ENCODE measurements at regions not wholly inside any gene's neighbourhood (a gene's known extent, or its start where the extent isn't known, plus 50 kb on each side); places are given as distances from the start of the nearest gene placed in this dataset.
"Not testable (repeated sequence)": the region's sequence is repeated elsewhere in the genome, so short reads cannot be mapped to it uniquely, and the experiment has no call there.

DNA sequence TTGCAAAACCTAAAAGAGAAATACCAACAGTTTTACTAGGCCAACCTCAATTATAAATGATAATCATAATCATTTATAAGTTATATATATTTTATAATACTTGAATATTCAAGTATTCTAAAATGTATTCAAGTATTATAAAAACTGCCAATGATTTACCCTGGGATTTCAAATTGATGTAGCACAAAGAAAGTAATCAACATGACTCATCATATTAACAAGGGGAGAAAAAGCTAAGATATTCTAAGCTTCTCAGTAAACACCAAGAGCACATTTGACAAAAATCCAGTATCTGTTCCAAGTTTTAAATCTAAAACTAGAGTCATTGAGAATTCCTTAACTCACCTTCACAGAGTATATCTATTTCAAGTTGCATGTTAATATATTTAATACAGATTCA lies 56.1 kb downstream of the CAPZA3 start:
- DNase-seq: no peak

DNA sequence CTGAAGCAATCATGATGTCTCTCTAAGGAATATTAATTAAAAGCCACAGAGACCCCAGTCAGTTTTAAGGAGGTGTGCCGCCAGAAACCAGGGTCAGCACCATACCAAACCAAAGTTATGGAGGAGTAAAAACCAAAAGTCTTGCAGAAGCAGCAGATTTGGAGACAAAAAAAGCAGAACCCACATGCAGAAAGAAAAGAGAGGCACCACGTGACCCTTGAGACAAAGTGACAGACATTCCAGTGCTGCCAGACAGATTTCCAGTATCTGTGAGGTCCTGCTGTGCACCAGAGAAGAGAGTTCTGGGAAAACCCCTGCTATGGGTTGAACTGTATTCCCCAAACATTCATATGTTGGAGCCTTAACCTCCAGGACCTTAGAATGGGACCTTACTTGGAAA lies 59.7 kb downstream of the CAPZA3 start:
- no peak for DNase-seq

DNA sequence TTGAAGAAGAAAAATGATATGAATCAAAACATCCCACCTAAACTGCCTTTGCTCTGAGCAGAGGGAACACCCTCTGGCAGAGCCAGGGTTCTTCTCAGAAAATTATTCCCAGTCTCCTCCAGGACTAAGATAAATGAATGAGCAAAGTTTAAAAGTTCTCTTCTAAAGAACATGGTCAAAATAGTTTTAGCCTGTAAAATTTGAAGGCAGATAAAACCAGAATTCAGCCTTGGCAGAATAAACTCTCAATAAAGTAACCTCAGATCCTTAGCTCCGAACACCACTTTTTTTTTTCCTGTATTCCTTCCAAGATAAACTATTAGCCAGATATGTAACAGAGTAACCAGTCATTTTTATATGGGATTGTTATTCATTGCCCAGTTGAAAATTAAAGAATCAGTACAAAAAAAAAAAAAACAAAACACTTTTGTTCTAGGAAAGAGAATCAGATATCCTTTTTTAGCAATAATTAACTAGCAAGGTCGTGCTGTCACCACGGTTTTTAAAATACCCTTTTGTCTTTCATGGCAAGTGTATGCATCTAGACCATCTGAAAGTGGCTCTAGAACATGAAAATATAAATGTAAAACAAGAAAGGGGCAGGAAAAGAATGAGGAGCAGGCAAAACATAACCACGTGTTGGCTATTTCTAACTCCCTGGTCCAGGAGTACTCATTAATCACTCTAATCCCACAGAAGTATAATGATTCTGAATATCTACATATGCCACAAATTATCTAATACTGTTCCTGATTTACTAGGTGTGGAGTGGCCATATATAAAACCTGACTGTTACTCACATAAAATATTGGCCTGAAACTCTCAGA lies 60.8 kb downstream of the CAPZA3 start:
- DNase-seq: peak; percentile 29

DNA sequence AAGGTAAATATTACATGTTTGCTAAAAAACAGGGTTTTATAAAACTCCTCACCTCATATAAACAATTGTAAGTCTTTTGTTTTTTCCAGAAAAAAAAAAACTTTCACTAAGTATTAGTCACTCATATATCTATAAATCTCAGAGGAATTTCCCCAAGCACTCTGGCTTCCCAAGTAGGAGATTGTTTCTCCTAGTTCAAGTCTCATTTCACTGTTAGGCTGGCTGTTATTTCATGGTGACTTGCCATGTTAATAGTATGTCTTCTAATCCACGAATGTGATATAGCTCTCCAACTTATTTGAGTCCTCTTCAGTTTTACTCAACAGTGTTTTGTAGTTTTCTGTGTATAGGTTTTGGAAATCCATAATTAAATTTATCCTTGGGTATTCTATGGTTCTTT lies 61.6 kb downstream of the CAPZA3 start:
- no peak for DNase-seq

DNA sequence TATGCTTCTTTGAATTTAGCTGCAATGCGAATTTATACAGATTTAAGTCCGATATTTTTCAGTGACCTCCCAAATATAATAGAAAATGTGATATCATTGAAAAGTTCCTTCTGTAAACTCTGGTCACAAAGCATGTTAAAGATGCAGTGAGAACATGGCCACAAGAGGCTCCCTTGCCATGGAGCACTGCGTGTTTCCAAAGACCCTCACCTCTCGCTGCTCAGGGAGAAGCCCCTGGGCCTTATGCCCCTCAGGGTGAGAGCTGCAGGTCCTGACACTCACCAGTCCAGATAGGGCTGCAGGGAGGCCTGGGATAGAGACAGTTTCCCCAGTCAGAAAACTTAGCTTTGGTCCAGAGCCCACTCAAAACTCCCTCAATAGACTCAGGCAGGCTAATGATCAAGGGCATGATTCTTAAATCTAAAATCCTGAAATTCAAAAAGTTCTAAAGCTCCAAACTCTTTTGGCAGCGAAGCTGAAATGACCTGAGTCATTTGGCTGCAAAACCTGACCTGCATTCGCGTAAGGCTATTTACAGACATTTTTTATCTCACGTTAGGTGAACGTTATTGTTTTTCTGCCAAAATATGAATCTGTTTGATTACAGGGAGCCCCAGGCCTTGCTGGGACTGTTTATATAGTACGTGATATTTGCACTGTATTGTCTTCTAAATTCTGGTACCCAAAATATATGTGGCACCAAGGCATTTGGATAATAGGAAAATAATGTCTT lies 67.8 kb downstream of the CAPZA3 start:
- no peak for DNase-seq

DNA sequence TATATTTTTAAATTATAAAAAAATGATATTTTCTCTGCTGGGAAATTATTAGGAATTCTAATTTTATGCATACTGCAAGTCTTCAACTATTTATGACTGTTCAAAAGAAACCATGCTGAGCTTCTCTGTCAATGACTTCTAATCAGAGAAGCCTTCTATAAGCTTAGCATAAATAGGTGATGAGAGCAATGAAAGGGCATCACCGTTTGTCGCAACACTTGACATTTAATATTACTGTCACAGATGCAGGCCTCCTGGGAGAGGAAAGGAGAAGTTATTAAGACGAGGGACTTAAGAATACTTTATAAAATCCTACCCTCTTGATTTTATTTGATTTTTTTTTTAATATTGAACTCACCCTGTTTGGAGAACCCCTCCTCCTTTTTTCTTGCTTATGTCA lies 69.8 kb downstream of the CAPZA3 start:
- no peak for DNase-seq

DNA sequence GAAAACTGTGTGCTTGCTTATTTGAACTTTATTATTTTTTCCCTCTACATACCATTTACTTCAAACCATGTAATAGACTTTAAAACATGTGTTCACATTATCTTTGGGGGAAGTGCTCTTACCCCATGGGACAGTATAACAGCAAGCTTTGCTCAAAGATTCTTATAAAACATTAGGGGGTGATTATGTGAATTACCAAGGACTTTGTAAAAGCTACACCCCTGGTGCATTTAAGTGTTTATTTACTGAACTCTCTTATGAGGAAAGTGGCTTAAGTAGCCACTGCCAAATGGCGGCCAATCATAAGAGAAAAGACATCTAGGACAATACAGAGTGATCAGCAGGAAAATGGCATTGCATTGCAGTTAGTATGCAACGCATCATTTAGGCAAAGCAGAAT lies 70.3 kb downstream of the CAPZA3 start:
- DNase-seq: no peak

DNA sequence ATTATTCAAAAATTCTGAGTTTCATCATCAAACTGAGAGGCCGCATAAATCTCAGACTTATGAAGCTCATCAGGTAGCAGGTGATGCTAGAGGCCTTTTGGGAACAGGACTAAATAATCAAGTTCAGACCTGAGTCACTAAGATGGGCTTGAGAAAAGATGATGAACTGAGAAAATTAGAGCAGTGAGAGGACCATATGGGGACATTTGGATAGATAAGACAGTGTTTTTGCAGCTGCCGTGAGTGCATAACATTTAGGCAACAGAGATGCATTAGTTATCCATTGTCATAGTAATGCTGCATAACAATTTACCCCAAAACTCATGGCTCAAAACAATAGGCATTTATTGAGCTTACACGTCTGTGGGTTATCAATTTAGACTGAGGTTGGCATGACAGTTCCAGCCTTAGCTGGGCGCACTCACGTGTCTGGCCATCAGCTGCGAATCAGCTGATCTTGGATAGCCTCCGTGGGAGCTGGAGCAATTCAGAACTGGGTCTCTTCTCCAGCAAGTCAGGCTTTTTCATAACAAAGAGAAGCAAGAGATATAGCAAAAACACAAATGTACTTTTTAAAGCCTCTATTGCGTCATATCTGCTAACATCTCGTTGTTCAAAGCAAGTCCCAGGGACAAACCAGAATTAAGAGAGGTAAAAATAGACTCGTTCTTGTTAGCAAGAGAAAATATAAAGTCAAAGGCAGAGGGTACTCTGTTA lies 72.8 kb downstream of the CAPZA3 start:
- DNase-seq: no peak

DNA sequence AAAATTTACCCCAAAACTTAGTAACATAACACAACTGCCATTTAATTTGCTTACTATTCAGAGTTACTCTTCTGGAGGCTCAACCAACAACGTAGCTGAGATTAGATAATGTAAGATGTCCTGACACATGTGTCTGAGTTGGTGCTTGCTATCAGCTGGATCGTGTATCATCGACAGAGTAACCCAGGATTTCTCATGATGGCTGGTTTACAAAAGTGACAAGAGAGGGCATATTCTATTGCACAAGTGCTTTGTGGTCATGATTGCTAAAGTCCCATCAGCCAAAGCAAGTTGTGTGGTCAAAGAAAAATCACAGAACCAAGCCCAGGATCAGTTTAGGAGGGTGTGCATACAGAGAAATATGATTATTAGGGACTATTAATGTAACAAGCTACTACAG lies 73.4 kb downstream of the CAPZA3 start:
- DNase-seq: no peak

DNA sequence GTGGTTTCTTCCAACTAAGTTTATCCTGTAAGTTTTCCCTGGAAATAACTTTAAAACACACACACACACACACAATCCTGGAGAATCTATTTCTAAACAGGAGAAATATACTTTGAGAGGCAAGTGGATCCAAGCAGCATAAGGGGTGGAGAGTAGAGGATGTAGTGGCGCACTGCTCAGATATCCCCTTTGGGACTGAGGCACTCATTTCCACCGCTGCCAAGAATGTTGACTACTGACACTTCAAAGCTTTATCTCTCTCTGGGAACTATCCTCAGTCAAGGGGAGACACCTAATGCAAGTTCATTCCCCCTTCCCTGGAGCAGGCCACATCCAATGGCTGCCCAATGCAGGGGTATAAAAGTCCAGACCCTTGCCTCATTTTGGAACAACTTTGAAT lies 75.8 kb downstream of the CAPZA3 start:
- DNase-seq: no peak

DNA sequence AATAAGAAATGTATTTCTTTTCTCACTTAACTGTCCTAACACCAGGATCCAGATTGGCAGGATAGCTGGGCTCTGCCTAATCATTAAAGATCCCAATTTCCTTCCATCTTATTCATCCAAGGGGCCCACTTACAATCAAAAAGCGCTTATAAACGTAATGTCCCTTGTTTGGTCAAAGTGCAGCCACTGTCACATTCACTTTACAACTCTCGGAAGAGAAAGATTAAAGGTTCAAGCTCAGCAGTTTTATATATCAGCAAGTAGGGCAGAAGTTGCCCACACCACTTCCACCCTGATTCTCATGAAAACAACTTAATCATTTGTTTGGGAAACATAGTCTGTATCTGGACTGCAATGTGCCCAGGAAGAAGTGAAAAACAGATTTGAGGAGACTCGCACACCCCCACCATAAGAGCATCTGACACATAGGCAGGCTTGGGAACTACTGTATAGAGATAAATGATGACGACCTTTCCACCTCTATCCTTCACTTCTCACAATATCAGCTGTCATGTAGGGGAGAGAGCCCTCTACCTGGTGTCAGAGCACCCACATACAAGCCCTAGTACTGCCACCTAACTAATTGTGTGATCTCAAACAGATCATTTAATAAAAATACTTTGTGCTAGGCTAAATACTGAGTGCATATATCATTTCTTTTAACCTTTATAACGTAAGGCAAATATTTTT lies 80.8 kb downstream of the CAPZA3 start:
- no peak for DNase-seq

DNA sequence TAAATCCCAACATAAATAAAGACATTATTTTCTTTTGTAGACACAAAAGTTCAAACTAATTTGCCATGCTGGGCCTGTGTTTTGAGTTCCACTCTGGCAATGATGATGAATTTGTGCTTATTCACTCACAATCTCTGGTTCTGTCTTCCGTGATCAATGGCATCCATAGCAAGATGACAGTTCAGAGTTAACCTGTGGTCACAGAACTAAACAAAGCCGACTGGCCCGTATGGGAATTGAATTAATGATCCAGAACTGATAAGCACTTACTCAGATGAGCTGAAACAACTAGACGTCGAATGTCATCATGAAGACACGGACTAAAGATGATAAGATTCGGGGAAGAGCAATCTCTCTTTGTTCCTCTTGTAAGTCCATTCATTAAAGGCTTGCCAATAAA lies 81.6 kb downstream of the CAPZA3 start:
- no peak for DNase-seq

DNA sequence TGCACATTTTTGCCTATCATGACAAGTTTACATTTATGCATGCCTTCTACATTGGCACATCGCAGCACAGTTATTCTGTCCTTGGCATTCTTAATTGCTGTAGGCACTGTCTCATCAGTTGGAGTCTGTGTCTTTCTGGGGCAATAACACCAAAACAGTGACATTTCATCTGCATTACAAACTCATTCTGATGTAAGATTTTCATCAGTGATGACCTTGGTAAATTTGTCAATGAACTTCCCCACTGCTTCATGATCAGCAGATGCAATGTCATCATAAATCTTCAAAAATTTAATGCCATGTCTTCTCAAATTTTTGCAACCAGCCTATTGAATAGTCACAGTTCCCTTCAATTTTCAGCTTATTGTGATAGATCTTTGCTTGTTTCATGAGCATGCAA lies 85.5 kb downstream of the CAPZA3 start:
- no peak for DNase-seq

DNA sequence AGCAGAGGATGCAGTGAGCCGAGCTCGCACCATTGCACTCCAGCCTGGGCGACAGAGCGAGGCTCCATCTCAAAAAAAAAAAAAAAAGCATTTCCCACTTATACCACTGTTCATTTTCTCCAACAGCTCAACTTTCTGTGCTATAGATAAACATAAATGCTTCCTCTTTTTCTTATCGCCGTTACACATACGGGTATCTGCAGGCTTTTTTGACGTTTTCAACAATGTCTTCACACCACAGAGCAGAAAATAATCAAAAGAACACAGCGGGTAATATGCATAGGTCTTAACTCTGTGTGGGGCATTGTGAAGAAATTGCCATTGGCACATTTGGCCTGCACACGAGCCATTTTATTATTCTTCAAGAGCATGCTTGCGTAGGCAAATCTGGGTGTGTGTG lies 86.4 kb downstream of the CAPZA3 start:
- no peak for DNase-seq

DNA sequence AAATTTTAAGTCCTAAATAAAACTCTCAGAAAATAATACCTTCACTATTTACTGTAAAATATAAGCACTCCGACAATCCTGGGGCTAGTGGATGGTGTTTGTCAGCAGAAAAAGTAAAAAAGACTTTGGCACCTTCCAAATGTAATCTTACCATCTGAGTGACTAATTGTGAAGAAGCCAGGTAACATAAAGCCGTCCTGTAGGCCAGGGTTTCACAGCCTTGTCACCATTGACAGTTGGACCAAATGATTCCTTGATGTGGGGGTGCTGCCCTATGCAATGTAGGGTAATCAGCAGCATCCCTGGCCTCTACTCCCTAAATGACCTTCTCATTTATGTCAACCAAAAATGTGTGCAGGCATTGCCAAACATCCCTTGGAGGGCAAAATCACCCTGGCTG lies 87.2 kb downstream of the CAPZA3 start:
- DNase-seq: no peak

DNA sequence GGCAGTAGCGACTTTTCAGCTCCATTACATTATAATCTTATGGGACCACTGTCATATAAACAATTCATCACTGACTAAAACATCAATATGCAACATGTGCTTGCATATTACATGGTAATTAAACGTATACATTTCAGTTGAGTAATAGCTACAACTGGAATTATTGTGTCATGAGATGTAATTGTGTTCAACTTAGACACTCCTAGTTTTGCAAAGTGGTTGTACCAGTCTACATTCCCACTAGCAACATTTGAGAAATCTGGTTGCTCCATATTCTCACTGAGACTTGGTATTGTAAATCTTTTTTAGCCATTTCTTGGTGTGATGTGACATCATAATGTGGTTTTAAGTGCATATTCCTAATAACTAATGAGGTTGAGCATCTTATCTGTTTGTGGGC lies 90.0 kb downstream of the CAPZA3 start:
- DNase-seq: no peak

DNA sequence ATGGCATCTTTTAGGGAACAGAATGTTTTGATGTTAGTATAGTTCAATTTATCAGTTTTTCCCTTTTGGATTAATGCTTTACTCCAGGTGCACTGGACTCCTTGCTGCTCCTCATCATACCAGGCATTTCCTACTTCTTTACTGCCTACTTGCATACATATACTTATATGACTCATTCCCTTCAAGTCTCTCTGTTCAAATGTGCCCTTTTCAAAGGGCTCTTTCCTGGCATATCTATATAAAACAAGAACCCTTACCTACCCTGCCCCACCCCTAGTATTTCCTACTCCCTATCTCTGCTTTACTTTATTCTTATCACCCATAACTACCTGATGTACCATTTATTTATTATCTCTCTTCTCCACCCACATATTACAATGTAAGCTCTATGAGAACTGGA lies 90.6 kb downstream of the CAPZA3 start:
- no peak for DNase-seq

DNA sequence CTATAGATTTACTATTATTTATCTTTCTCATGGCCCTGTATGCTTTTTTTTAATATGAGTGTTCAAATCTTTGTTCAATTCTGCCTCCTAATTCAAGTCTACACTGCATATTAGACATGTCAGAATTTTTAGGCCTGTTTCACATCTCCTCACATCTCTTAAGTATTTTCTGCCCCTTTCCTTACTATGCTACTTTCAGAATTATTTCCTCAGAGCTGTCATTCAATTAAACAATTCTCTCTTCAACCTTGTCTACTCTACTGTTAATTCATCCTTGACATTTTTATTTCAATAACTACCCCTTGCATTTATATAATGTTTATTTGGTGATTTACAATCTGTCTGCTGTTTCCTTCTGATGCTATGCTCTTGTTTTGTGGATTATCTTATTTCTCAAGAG lies 91.1 kb downstream of the CAPZA3 start:
- DNase-seq: no peak

DNA sequence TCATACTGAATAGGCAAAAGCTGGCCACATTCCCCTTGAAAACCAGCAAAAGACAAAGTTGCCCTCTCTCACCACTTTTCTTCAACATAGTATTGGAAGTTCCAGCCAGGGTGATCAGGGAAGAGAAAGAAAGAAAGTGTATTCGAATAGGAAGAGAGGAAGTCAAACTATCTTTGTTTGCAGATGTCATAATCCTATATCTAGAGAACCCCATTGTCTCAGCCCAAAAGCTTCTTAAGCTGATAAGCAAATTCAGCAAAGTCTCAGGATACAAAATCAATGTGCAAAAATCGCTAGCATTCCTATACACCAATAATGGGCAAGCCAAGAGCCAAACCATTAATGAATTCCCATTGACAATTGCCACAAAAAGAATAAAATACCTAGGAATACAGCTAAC lies 95.0 kb downstream of the CAPZA3 start:
- DNase-seq: not testable (repeated sequence)

DNA sequence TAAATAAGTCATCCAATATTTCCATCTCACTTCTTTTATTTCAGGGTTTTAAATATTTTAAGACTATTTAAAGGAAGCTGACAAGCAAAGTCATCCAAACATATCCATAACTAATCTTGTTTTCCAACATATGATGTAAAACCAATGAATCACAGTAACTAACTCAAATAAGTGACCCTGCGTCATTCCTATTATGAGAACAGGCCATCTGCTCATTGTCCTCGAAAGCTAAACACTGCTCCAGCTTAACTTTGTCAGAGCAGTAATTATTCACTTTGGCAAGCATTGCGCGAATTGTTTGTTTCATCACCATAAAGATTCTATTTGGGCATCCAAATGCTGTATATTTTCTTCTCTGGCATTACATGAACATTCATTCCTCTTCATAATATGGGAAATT lies 99.1 kb downstream of the CAPZA3 start:
- no peak for DNase-seq

DNA sequence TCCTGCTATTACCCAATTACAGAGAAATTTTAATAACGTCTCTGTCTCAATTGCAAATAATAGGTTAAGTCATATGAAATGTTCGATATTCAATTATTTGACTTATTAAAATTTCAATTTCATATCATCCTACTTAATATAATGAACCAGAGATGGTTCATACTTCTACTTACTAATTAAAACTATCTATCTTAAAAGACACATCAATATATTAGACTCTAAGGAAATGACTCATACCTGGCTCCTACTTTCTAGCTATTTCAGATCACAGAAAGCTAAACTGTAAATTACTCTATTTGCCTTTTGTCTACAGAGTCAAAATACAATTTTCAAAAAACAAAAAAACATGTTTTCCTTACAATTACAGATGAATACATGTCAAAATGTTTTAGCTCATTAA lies 99.6 kb downstream of the CAPZA3 start:
- DNase-seq: no peak

DNA sequence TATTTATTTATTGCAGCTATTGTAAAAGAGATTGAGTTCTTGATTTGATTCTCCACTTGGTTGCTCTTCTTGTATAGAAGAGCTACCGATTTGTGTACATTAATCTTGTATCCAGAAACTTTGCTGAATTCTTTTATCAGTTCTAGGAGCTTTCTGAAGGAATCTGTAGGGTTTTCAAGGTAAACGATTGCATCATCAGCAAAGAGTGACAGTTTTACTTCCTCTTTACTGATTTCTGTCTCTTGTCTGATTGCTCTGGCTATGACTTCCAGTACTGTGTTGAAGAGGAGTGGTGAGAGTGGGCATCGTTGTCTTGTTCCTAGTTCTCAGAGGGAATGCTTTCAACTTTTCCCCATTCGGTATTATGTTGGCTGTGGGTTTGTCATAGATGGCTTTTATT lies 103.1 kb downstream of the CAPZA3 start:
- DNase-seq: not testable (repeated sequence)

DNA sequence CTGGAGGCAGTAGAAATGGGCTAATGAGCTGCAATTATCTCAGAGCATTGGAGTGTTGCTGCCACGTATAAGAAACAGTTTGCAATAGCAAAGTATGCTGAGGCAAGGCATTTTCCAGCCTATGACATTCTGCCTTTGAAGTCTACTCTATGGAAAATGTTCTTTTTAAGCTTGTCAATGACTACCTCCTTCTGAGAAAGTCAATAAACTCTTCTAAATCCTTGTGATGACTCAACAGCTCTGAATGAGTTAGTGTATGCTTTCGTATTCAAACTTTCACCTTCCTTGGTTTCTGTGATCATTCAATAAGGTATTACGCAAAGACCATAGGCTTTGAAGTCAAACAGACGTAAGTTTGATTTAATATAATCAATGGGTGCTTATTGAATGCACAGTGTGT lies 111.2 kb downstream of the CAPZA3 start:
- no peak for DNase-seq
